ENCODE measurements at regions not wholly inside any gene's neighbourhood (a gene's known extent, or its start where the extent isn't known, plus 50 kb on each side); places are given as distances from the start of the nearest gene placed in this dataset.

DNA sequence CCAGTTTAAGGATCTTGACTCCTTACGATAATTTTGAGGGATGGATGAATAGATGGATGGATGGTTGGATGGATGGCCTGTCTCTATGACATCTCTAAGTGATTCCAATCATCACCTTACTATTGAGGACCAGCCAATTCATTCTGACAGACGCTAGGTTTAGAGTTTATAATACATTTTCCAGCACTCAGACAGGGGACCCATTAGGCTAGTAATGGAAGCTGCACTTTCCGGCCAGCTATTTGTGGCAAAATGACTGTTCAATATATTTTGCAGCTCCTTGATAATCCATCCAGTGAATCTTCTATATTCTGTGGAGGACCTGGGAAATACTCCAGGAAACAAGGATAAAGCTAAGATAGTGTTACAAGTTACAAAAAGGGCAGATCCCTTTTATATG lies 262.9 kb downstream of the TDRD15 start:
- TF ChIP-seq, protein P1, sequence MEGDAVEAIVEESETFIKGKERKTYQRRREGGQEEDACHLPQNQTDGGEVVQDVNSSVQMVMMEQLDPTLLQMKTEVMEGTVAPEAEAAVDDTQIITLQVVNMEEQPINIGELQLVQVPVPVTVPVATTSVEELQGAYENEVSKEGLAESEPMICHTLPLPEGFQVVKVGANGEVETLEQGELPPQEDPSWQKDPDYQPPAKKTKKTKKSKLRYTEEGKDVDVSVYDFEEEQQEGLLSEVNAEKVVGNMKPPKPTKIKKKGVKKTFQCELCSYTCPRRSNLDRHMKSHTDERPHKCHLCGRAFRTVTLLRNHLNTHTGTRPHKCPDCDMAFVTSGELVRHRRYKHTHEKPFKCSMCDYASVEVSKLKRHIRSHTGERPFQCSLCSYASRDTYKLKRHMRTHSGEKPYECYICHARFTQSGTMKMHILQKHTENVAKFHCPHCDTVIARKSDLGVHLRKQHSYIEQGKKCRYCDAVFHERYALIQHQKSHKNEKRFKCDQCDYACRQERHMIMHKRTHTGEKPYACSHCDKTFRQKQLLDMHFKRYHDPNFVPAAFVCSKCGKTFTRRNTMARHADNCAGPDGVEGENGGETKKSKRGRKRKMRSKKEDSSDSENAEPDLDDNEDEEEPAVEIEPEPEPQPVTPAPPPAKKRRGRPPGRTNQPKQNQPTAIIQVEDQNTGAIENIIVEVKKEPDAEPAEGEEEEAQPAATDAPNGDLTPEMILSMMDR (IDR thresholded peaks at IDR 0.05) = no peak
- Histone ChIP-seq H3K9me3 (no peaks in the 10 kb centered on the region), H3K4me1 (no peaks in the 10 kb centered on the region), H3K4me3 (no peak overlapping the region), H3K27me3 (ENCODE audit: insufficient read depth in 3 of 3, low read length in 2 of 3) (no peaks in the 10 kb centered on the region), H3K36me3 (ENCODE audit: insufficient read depth in 1 of 2, low read depth in 1 of 2) (no peaks in the 10 kb centered on the region), H3K27ac (no peak overlapping the region)
- intact Hi-C loops (cut with DNase I) = no loop called here
- no peak for ATAC-seq
- WGBS, 3 donors = 89 to 98% (median 96%) methylated on average over 3 of the region's 3 CpGs
- no peak for DNase-seq

DNA sequence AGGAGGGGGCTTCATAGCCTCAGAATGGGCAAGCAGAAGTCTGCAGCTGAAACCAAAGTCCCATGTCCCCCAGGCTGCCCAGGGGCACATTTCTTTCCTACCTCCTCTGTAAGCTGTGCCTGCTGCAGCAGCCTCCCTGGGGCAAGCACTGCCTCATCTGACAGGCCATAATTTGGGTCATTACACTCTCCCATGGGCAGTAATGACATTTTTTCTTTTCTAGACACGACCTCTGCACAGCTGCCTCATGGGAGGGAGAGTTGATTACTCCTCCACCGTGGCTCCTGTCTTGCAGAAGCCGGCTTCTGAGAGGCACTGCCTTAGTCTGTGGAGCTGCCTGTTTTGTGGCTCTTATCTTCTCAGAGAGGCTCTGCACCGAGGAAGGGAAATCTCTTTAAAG lies 268.9 kb downstream of the TDRD15 start:
- intact Hi-C loops (cut with DNase I) = no loop called here
- DNase-seq (no peak), ATAC-seq (no peak)
- TF ChIP-seq, protein P1 (IDR thresholded peaks at IDR 0.05) = no peak
- H3K27me3 ChIP-seq (ENCODE audit: insufficient read depth in 3 of 3, low read length in 2 of 3) = no peaks in the 10 kb centered on the region
- 12 to 23% (median 12%) methylated on average over 4 of the region's 4 CpGs for WGBS, 3 donors
- no peaks in the 10 kb centered on the region for H3K9me3 ChIP-seq
- no peaks in the 10 kb centered on the region for H3K36me3 ChIP-seq (ENCODE audit: insufficient read depth in 1 of 2, low read depth in 1 of 2)
- H3K4me1 ChIP-seq = no peaks in the 10 kb centered on the region
- H3K27ac ChIP-seq = no peak overlapping the region
- H3K4me3 ChIP-seq = no peak overlapping the region

DNA sequence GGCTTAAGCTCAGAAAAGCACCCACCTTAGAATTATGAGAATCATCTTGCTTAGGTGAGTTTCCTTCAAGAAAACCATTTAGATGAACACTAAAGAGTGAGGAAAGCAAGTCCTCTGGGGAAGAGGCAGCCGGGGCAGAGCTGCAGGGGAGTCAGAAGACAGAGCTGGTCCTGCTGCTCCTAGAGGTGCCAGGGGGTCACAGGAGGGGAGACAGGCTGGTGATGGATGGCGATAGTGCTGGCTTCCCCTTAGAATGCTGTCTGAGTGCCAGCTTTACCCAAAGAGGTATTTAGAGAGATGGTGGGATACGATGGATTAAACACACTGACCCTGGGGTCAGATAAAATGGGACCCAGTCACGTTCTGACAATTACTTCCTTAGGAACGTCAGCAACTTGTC lies 269.4 kb downstream of the TDRD15 start:
- Histone ChIP-seq H3K36me3 (ENCODE audit: insufficient read depth in 1 of 2, low read depth in 1 of 2) (no peaks in the 10 kb centered on the region), H3K27me3 (ENCODE audit: insufficient read depth in 3 of 3, low read length in 2 of 3) (no peaks in the 10 kb centered on the region), H3K27ac (no peak overlapping the region), H3K4me1 (no peaks in the 10 kb centered on the region), H3K9me3 (no peaks in the 10 kb centered on the region), H3K4me3 (no peak overlapping the region)
- no peak for ATAC-seq
- intact Hi-C loops (cut with DNase I) = no loop called here
- 33 to 50% (median 44%) methylated on average over 5 of the region's 5 CpGs for WGBS, 3 donors
- TF ChIP-seq, protein P1 (IDR thresholded peaks at IDR 0.05) = no peak
- DNase-seq = no peak

DNA sequence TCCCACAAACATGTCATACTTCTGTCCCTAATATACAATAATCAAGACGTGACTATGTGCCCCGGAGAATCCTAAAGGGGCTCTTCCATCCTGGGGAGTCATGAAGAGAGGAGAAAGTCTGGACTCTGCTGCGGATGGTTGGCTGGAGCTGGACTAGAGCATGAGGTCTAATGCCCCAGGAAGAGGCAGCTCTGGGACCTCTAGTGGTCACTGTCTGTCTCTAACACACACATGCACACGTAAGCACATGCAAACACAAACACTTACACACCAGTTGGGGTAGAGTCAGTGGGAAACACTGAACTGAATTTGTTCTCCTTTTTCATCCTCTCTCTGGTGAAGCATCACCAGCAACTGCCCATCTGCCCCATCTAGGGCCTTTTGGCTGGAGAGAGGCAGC lies 271.6 kb downstream of the TDRD15 start:
- no peak overlapping the region for H3K4me3 ChIP-seq
- DNase-seq = no peak
- no peaks in the 10 kb centered on the region for H3K27me3 ChIP-seq (ENCODE audit: insufficient read depth in 3 of 3, low read length in 2 of 3)
- H3K9me3 ChIP-seq = no peaks in the 10 kb centered on the region
- no peak overlapping the region for H3K27ac ChIP-seq
- no peaks in the 10 kb centered on the region for H3K4me1 ChIP-seq
- no peak for ATAC-seq
- intact Hi-C loops (cut with DNase I) = no loop called here
- TF ChIP-seq, protein P1 (IDR thresholded peaks at IDR 0.05) = no peak
- 74 to 75% (median 74%) methylated on average over 4 of the region's 4 CpGs for WGBS, 3 donors
- no peaks in the 10 kb centered on the region for H3K36me3 ChIP-seq (ENCODE audit: insufficient read depth in 1 of 2, low read depth in 1 of 2)

DNA sequence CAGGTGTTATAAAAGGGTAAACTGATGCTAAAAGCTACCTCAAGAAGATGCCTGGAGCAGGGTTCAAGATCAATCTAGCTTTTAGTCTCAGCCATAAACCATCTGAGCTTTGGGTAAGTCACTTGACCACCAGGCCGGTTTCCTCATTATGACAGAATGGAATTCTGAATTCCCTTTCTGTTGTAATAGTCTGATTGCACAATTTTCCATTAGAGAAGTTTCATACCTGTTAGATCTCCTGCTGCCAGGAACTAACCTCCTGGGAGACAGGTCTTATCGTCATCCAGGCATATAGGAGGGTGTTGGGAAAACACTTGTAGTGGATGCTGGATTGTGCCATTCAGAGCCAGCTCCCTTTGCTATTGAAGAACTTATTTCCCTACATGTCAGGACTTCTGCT lies 272.5 kb downstream of the TDRD15 start:
- TF ChIP-seq, protein P1 (IDR thresholded peaks at IDR 0.05) = no peak

More for the DNA sequence above, 272.5 kb downstream of the TDRD15 start:
- Histone ChIP-seq H3K27me3 (ENCODE audit: insufficient read depth in 3 of 3, low read length in 2 of 3) (no peaks in the 10 kb centered on the region), H3K4me3 (no peak overlapping the region), H3K36me3 (ENCODE audit: insufficient read depth in 1 of 2, low read depth in 1 of 2) (no peaks in the 10 kb centered on the region), H3K4me1 (no peaks in the 10 kb centered on the region), H3K27ac (no peak overlapping the region), H3K9me3 (no peaks in the 10 kb centered on the region)
- intact Hi-C loops (cut with DNase I) = no loop called here
- 87 to 89% (median 88%) methylated on average over 2 of the region's 2 CpGs for WGBS, 3 donors
- ATAC-seq (no peak), DNase-seq (no peak)

Data from psoas muscle (tissue), 7 donors.